ENCODE measurements at regions not wholly inside any gene's neighbourhood (a gene's known extent, or its start where the extent isn't known, plus 50 kb on each side); places are given as distances from the start of the nearest gene placed in this dataset.

GRCh38 chr7:152909683-152910544 is 150.4 kb downstream of the ACTR3B start (continued):
- TF ChIP-seq LRRFIP1 (CRISPR knock-in tag; conservative IDR thresholded peaks at IDR 0.05) = no peak
- TF ChIP-seq ZNF572 (CRISPR knock-in tag; IDR thresholded peaks at IDR 0.05) = no peak
- no peak for TF ChIP-seq ZNF136 (CRISPR knock-in tag; IDR thresholded peaks at IDR 0.05; ENCODE audit: low read depth)
- TF ChIP-seq TOE1 (CRISPR knock-in tag; IDR thresholded peaks at IDR 0.05) = no peak
- TF ChIP-seq HMG20A (CRISPR knock-in tag; IDR thresholded peaks at IDR 0.05; ENCODE audit: borderline replicate concordance) = no peak; the same call in 1 of the 2 replicates
- no peak for TF ChIP-seq HNF4G (IDR thresholded peaks at IDR 0.05; ENCODE audit: borderline replicate concordance, low read depth, low read length)
- no peak for TF ChIP-seq HNF4G (CRISPR knock-in tag; IDR thresholded peaks at IDR 0.05; ENCODE audit: borderline replicate concordance, low read depth)
- no peak for TF ChIP-seq NBN (conservative IDR thresholded peaks at IDR 0.05)
- no peak; the same call in 1 of the 2 replicates for TF ChIP-seq ZNF788 (CRISPR knock-in tag; IDR thresholded peaks at IDR 0.05; ENCODE audit: borderline replicate concordance)
- TF ChIP-seq, protein P1, sequence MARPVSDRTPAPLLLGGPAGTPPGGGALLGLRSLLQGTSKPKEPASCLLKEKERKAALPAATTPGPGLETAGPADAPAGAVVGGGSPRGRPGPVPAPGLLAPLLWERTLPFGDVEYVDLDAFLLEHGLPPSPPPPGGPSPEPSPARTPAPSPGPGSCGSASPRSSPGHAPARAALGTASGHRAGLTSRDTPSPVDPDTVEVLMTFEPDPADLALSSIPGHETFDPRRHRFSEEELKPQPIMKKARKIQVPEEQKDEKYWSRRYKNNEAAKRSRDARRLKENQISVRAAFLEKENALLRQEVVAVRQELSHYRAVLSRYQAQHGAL (CRISPR knock-in tag; IDR thresholded peaks at IDR 0.05; ENCODE audit: not compliant biosample characterization) = no peak
- no peak; the same call in 1 of the 2 replicates for TF ChIP-seq SIX1 (CRISPR knock-in tag; IDR thresholded peaks at IDR 0.05; ENCODE audit: borderline replicate concordance)
- TF ChIP-seq MZF1 (CRISPR knock-in tag; IDR thresholded peaks at IDR 0.05; ENCODE audit: borderline replicate concordance) = no peak
- no peak for TF ChIP-seq ZNF224 (CRISPR knock-in tag; IDR thresholded peaks at IDR 0.05)
- no peak for TF ChIP-seq WIZ (CRISPR knock-in tag; IDR thresholded peaks at IDR 0.05)
- TF ChIP-seq PHB2 (IDR thresholded peaks at IDR 0.05; ENCODE audit: partially characterized antibody) = no peak
- no peak for TF ChIP-seq ZNF879 (CRISPR knock-in tag; IDR thresholded peaks at IDR 0.05)
- no peak for TF ChIP-seq NRL (CRISPR knock-in tag; IDR thresholded peaks at IDR 0.05; ENCODE audit: borderline replicate concordance)
- no peak for TF ChIP-seq ZNF839 (CRISPR knock-in tag; IDR thresholded peaks at IDR 0.05; ENCODE audit: borderline replicate concordance)
- TF ChIP-seq ZNF326 (CRISPR knock-in tag; IDR thresholded peaks at IDR 0.05; ENCODE audit: borderline replicate concordance) = no peak
- no peak for TF ChIP-seq CHD2 (IDR thresholded peaks at IDR 0.05; ENCODE audit: low read depth, low read length)
- no peak for TF ChIP-seq ATF4 (CRISPR knock-in tag; IDR thresholded peaks at IDR 0.05)
- TF ChIP-seq ZBTB34 (CRISPR knock-in tag; IDR thresholded peaks at IDR 0.05) = no peak
- no peak for TF ChIP-seq NR2F1 (CRISPR knock-in tag; IDR thresholded peaks at IDR 0.05)
- peak; percentile 32; the same call in 1 of the 2 replicates for TF ChIP-seq NFIC (IDR thresholded peaks at IDR 0.05; ENCODE audit: low read length)
- no peak for TF ChIP-seq NFKBIZ (CRISPR knock-in tag; IDR thresholded peaks at IDR 0.05)
